Fibroblast of lung (primary cell): ENCODE measurements at regions not wholly inside any gene's neighbourhood (a gene's known extent, or its start where the extent isn't known, plus 50 kb on each side); places are given as distances from the start of the nearest gene placed in this dataset.

Experiments
- EZH2 ChIP-seq: IDR thresholded peaks from 2 replicates; pipeline ENCODE4 v1.5.1; 2012; ENCODE audit warnings: low read length, control low read depth, mild to moderate bottlenecking; ENCODE audit errors: missing control alignments
- TF ChIP-seq, protein P1 (sequence below), 2 donors: IDR thresholded peaks in 1 of 2; conservative IDR thresholded peaks in 1 of 2; 1 replicate in 1 of 2; 2 replicates in 1 of 2; pipeline ENCODE4 v1.5.1; 2011 to 2012; ENCODE audit warnings: low read length in 2 of 2, control low read depth in 1 of 2, inconsistent platforms in 1 of 2, low read depth in 1 of 2, mild to moderate bottlenecking in 1 of 2

DNA sequence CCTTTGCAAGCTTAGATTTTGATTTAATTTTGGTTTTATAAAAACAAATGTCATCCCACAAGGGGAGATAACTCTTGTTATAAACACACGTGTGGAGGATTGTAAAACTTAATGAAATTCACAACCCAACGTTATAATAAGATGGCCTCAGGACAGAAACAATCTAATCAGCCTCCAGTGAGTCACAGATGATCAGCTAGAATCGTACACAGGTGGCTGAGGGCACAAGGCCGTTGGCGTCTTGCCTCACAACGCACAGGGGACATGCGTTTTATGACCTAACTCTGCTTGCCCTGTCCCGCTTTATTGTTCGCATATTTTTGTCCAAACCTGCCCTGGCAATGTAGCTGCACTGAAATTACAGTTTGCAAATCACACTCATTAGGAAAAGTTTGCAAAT is 121.9 kb upstream of the PDZRN3 start:
- TF ChIP-seq, protein P1, sequence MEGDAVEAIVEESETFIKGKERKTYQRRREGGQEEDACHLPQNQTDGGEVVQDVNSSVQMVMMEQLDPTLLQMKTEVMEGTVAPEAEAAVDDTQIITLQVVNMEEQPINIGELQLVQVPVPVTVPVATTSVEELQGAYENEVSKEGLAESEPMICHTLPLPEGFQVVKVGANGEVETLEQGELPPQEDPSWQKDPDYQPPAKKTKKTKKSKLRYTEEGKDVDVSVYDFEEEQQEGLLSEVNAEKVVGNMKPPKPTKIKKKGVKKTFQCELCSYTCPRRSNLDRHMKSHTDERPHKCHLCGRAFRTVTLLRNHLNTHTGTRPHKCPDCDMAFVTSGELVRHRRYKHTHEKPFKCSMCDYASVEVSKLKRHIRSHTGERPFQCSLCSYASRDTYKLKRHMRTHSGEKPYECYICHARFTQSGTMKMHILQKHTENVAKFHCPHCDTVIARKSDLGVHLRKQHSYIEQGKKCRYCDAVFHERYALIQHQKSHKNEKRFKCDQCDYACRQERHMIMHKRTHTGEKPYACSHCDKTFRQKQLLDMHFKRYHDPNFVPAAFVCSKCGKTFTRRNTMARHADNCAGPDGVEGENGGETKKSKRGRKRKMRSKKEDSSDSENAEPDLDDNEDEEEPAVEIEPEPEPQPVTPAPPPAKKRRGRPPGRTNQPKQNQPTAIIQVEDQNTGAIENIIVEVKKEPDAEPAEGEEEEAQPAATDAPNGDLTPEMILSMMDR (conservative IDR thresholded peaks at IDR 0.05 in 1 of 2, IDR thresholded peaks at IDR 0.05 in 1 of 2; ENCODE audit: low read depth in 1 of 2, low read length in 2 of 2), result no peak
- no peak for TF ChIP-seq EZH2
